ENCODE measurements at regions not wholly inside any gene's neighbourhood (a gene's known extent, or its start where the extent isn't known, plus 50 kb on each side); places are given as distances from the start of the nearest gene placed in this dataset.
A peak's percentile ranks its signal among the peaks of the same experiment; 100 is the strongest.

DNA sequence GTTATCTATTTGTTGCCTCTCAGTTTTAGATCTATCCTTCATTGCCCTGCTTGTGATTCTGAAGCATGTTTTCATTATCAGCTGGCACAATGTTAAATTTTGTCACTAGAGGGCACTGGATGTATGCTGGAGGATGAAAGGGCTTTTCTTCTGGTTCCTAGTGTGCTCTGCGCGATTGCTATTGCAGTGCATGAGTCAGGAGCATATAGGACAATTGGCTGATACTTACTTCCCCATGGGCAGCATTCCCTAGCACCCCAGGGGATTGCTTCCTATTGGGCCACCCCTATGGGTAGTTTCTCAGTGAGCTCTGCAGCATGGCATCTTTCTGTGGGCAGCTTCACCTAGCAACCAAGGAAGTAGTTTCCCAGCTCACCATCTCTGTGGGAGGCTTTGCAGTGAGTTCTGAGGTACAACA, 280.3 kb upstream of the SYNCRIP start:
- TF ChIP-seq, protein P1, sequence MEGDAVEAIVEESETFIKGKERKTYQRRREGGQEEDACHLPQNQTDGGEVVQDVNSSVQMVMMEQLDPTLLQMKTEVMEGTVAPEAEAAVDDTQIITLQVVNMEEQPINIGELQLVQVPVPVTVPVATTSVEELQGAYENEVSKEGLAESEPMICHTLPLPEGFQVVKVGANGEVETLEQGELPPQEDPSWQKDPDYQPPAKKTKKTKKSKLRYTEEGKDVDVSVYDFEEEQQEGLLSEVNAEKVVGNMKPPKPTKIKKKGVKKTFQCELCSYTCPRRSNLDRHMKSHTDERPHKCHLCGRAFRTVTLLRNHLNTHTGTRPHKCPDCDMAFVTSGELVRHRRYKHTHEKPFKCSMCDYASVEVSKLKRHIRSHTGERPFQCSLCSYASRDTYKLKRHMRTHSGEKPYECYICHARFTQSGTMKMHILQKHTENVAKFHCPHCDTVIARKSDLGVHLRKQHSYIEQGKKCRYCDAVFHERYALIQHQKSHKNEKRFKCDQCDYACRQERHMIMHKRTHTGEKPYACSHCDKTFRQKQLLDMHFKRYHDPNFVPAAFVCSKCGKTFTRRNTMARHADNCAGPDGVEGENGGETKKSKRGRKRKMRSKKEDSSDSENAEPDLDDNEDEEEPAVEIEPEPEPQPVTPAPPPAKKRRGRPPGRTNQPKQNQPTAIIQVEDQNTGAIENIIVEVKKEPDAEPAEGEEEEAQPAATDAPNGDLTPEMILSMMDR (IDR thresholded peaks at IDR 0.05; ENCODE audit: borderline replicate concordance, extremely low read depth, low read length, poor library complexity, severe bottlenecking), result peak; percentile 77
- TF ChIP-seq EZH2 (IDR thresholded peaks at IDR 0.05; ENCODE audit: borderline replicate concordance, low read depth, low read length, severe bottlenecking), result no peak
